RPMI8226 (cell line): ENCODE measurements at regions not wholly inside any gene's neighbourhood (a gene's known extent, or its start where the extent isn't known, plus 50 kb on each side); places are given as distances from the start of the nearest gene placed in this dataset.

ENCODE experiments used
- DNase-seq: peaks from one replicate; pipeline ENCODE4 v3.0.0-alpha.2; 2015

DNA sequence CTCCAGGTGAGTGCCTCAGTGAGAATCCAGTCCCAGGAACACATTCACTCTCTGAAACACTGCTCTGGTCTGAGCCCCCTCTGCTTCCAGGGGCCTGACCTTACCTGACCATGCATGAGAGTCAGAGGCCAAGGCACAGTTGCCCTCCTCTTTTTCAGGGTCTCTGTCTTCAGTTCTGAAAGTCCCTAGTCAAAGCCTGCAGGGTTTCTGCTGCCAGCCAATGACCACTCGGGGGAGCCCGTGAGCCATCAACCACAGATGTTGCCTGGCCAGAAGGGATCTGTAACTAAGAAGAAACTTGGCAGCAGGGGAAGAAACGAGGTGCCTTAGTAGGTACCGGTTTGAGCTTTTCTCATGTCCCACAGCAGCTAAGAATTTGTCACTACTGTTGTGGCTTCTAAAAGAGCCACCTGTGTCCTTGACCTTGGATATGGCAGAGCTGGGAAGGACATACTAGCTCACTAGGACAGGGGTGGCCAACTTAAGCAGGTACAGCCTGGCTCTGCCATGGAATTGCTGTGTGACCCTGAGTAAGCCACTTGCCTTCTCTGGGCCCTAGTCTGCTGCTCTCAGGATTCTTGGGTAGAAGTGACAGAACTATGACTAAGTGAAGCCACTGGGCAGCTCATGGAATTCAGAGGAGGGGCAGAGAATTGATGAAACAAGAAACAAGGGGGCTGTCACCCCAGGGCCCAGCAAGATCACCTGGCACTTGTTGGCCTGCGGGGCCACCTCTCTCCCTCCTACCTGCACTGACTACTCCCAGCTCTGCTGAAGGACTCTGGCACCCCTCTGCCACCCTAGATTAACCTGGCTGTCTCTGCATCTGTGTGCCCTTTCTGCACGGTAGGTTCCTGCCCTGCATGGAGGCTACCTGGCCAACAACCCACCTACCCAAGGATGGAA is 83.8 kb upstream of the GPR26 start:
- DNase-seq = peak; percentile 65

DNA sequence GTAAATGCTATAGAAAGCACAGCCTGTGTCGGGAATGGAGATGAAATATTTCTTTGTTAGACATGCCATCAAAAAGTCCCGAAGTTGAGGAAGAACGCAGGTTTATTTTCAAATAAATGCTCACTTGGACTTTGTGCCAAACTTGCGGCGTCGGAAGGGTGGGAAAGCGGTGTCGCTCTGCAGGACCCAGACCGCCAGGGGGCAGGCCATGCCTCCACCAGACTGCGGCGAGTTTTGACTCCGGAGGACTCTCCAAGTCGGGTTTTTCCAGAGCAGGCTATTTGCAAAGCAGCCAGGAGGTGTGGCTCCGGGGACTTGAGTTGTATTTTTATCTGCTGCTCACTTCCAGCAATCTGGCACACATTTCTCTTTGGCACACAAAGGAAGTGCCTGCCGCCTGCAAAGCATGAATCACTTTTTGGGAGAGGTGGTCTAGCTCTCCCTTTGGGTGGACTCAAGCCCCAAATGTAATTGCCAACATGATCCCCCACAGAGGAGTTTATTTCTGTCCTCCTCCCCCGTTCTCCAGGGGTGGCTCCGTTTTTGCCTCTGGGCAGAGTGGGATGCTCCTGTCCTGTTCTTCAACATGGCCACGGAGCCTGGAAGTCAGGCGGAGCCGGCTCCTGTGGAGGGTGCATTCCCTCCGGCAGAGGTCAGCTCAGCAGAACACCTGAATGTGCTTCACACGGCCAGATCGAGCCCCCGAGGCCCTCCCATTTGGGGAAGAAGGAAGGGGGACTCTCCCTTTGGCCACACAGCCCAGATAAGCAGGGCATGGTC is 82.3 kb upstream of the GPR26 start:
- DNase-seq = peak; percentile 65

DNA sequence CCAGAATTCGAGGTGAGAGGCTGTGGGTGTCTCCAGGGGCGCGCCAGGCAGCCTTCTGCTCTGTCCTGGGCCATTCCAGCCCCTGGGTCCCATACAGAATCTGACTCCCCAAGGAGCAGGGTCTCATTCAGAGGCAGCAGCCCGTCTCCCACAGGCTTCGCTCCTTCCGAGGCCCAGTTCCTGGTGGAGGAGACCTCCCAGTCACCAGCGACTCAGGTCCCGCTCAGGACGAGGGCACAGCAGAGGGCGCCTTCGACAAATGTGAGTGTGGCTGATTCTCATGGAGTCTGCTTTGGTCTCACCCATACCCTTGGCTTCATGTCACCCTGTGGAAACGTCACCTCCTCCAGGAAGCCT is 81.8 kb upstream of the GPR26 start:
- DNase-seq = no peak

DNA sequence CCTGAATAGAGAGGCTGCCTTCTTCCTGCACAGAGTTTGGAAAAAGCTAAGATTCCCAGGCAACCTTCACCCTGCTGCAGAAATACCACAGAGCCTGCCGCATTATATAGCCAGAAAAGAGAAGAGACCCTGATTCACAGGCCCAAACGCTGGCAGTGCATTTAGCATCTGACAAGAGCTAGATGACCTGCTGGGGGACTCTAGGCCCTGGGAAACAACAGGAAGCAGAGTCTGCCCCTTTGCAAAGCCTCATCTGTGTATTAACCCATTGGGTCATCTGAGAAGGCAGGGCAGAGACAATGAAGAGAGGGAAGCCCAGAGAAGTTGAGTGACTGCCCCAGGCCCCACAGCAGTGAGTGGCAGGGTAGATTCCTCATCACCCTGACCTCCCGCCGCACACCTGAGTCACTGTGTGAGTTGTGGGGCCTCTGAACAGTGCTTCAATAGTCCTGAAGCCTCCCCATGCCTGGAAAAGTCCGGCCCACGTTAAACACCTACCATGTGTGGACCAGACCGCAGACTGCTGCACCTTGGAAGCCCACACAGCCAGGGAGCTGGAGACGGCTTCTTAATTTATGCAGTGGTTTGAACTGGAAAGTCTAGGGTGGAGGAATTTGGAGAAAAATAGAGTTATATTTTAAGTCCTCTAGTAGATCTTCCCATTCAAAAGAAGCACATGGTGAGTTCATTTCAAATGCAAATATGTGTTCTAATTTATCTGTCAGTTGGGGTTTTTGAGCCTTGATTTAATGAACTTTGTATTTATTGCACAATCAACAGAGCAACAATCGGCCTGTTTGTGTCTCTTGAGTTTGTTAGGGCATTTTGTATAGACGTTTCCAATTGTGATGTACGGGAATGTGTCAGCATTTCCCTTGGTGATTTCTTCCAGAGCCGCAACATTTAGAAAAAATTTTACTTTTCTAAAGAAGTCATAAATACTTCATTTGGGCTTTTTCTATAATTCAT is 80.4 kb upstream of the GPR26 start:
- DNase-seq = no peak

DNA sequence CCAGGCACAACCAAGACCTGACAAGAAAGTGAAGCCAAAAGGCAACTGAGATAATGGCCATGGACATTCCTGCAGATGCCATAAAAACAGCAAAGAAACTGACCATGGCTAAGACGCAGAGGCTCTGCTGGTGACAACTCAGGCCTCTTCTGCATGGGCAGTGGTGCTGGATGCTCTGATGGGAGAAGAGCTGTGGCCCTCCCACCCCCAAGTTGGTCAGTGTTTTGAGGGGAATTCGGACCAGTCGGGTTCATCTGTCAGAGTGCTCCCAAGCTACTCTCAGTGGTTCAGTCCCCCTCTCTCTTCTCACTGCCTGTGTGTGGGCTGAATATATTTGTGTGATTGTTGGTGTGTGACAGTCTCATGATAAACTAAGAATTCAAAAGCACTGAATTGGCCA is 79.0 kb upstream of the GPR26 start:
- no peak for DNase-seq

DNA sequence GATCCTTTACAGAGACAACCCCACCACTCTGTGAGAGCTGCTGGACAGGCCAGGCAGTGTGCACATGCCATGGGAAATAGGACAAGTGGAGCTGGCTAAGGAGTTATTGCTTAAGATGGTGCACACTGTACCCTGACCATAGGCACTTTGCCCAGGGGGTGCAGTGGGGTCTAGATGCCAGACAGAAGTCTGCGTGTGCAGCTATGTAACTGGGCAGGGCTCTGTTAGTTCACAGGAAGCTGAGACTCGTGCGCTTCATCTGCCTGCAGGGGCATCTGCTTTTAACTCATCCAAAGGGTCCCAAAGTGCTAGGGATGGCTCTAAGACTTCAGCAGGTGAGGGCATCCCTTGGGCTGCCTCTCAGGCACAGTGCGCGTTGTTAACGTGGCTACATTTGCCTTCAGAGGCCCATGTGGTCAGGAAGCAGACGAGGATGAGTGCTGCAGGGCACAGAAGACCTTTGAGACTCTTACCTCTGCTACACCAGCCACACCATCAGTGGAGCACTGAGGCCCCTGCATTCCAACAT is 77.7 kb upstream of the GPR26 start:
- DNase-seq = no peak

DNA sequence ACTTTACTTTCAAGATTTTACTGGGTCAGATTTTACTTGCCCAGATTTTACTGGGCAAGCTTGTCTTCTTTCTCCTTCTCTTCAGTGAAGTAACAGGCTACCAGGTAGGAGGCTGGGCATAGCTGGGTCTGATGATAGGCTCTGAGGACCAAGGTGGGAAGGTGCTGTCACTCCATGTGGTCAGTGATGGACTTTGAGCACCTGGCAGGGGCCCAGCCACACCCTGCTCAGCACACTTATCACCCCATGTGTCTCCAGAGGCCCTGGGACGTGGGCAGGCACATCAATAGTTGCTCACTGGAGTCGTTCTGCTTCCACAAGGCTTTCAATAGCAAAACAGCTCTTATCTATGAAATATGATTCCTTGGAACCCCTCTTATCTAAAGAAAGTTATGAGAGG is 70.5 kb upstream of the GPR26 start:
- no peak for DNase-seq

DNA sequence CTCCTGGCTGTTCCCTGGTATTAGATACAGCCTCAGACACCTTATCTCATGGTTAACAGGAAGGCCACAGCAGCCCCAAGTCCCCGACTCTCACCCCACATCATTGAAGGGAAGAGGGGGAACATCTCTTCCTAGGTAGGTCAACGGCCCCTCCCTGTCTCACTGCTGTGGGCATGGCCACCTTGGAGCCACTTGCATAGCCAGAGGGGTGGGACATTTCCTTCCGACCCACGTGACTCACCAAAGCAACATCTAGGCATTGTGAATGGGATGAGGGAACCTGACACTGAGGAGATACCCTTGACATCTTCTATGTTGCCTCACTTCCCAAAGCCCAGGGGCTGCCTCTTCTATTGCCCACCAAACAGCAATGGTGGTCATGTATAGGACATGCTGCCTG is 68.5 kb upstream of the GPR26 start:
- no peak for DNase-seq

DNA sequence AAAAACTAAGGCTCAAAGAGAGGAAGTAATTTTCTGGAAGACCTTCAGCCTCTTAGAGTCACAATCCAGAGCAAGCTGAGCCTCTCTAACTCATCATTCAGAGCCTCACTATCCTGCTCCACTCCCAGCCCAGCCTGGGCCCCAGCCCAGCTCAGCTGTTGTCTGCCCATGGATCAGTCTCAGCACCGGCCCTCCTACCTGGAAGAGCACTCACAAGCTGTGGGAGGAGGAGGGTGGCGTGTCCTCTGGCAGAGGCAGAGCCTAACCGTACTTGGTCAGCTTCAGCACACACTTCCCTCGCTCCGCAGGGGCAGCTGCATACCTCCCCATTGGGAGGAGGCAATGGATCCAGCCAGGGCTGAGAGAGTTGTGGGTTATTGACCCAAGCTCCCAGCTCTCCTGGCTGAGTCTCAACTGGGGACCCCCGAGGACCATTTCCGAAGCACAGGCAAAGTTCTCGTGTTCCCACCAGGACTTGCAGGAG is 66.7 kb upstream of the GPR26 start:
- no peak for DNase-seq

DNA sequence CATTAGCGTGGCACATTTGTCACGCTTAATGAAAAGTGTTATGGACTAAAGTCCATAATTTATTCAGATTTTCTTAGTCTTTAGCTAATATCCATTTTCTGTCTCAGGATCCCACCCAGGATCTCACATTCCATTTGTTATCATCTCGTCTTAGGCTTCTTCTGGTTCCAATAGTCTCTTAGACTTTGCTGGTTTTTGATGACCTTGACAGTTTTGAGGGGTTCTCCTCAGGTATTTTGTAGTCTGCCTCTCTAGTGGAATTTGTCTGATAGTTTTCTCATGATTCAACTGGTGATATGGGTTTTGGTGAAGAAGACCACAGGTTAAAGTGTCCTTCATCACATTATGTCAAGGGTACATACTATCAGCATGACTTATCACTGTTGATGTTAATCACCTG is 66.0 kb upstream of the GPR26 start:
- no peak for DNase-seq

DNA sequence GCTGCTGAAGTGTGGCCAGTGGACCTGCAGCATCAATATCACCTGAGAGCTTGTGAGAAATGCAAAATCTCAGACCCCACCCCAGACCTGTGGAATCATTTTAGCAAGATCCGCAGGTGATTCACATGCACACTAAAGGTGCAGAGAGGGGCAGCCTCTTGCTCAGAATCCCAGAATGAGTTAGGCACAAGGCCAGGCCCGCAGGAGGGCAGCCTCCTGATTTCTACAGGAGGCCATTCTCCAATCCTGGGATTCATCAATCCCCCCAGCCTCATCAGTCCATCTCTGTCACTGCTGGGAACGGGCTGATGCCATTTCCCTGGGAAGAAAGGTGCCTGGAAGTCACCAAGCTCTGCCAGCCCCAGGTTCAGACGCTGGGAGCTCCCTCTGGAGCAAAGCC is 63.0 kb upstream of the GPR26 start:
- no peak for DNase-seq

DNA sequence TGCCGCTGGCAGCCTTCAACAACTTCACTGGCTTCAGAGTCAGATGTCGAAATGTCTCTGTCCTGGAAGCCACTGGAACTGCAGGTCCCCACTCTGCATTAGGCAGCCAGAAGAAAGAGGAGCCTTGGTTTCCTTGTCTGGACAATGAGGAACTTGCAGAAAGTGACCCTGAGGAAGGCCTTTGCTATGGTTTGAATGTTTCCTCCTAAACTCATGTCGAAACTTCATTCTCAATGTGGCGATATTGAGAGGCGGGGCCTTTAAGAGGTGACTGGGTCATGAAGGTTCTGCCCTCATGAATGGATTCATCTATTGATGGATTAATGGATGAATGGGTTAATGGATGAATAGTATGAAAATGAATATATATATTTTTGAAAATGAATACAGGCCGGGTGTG is 61.6 kb upstream of the GPR26 start:
- no peak for DNase-seq

DNA sequence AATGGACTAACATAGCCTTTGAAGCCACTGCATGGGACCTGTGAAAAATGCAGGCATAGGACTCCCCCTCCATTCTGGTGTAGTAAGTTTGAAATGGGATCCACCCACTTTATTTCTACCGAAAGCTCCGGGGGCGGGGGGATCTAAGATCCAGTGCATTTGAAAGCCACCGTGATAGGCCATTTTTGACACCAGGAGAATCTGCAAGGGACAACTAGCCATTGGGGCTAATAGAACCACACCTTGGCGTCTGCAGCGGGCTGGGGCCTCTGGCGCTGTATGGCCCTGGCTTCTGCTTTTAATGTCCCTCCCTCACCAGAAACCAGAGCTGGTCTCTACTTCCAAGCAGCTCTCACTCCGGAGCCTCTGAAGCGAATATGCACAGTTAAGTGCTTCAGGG is 60.1 kb upstream of the GPR26 start:
- no peak for DNase-seq

DNA sequence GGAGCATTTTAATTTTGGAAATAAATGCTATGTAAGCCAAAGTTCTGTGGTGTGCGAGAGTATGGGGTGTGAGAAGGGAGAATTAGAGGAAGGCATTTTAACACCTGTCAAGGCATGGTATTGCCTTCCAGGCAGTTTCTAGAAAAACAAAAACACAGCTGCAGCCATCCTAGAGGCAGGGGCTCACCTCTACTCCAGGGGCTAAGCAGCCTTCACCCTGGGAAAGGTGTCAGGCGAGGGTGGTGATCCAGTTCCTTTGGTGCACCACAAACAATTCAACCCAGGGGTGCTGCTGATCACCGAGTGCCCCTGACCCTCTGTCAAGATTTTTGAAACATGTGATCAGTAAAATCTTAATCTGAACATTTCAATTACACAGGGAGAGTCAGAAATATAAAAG is 59.2 kb upstream of the GPR26 start:
- DNase-seq = no peak

DNA sequence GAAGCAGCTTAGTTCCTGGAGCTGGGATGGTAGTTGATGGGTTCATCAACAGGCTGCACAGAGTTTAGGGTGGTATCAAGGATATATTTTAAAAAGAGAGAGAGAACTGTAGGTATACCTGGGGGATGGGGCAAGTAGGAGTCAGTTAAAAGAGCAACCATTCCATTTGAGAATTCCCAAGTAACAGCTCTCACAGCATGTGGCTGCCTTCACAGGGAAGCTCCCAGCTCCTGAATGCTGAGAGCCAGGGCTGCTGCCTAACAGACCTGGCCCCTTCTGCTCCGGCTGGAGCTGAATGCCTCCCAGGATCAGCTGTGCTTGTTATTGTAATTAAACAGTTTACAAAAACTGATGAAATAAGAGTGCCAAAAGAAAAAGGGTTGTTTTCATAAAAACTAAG is 58.8 kb upstream of the GPR26 start:
- no peak for DNase-seq

DNA sequence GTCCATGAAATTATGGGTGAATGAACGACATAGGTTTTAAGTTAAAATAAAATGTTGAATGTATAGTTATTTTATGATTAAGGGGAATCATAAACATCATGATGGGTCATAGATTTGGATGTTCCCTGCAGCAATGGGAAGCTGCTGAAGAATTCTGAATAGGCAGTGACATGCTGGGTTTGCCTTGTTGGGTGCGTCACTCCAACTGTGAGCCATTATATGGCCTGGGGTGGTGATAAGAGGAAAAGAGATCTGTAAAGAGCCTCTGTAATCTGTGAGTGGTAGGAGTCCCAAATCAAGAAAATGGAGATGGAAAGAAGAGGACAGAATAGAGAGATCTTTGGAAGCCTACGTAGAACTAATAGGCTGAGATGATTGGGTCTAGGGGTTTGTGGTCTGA is 58.1 kb upstream of the GPR26 start:
- no peak for DNase-seq

DNA sequence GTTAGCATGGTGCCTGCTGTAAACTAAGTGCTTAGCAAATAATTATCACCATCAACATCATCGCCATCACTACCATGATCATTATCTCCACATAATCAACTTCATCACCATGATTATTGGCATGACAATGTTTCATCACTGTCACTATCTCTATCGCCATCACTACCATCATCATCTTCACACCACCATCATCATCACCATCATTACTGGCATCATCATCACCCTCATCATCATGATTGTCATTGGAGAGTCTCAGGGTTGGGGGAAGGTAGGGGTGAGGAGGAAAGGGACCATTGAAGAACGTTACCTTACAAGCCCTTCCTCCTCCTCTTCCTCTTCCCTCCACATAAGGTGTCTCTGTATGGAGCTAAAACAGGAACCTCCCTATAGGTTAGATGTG is 54.9 kb upstream of the GPR26 start:
- no peak for DNase-seq

DNA sequence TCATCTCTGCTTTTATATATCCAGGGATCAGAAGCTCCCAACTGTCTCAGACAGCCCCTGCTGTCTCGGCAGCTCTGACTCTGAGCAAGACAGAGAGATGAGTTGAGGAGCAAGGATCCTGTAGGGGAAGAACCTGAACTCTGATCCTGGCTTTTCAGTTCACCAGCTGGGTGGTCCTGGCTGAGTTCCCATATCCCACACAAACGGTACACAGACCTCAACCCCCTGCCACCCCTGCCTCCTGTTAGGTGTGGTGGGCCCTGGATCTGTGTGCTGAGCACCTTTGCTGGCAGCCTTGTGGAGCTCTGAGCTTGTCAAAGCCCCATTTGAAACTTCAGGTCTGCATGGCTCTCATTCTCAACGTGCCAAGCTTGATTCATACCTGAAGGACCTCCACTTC is 54.3 kb upstream of the GPR26 start:
- no peak for DNase-seq

DNA sequence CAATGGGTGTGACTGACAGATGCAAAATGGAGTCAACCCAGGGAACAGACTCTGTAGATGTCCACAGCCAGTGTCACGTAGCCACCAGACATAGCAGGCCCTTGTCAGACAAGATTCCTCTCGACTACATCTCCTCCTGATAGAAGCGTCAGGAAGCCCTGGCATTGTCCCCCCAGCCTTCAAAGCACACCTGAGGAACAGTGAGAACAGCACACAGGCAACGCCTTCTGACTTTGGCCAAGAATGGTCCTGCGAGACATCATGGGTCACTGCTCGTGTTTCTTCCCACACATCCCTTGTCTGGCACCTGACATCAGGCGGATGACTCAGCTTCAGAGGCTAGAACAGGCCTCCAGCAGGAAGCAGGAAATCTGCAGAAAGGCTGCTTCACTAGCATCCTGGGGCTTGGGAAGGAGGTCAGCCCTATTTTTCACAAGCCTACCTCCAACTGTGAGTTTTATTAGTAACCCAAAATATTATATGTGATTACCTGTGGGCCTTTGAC is 52.8 kb upstream of the GPR26 start:
- DNase-seq = no peak

DNA sequence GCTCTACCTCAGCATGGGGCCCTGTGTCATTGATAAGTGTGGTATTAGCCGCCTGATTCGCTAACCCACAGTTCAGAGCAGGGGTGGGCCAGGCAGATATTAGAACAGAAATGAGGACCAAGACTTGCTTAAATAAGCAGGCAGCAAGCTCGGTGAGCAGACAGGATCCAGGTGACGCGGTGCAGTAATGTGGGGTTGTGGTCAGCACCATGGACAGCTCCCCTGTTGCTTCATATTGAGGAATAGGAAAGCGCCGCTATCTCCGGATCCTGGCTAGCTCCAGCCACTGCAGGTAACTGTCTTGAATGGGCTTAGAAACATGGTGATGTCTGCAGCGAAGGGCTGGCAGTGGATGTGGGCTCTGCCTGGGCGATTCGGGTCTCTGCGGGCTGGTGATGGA is 51.3 kb upstream of the GPR26 start:
- DNase-seq = peak; percentile 68
